ENCODE measurements at regions not wholly inside any gene's neighbourhood (a gene's known extent, or its start where the extent isn't known, plus 50 kb on each side); places are given as distances from the start of the nearest gene placed in this dataset.

DNA sequence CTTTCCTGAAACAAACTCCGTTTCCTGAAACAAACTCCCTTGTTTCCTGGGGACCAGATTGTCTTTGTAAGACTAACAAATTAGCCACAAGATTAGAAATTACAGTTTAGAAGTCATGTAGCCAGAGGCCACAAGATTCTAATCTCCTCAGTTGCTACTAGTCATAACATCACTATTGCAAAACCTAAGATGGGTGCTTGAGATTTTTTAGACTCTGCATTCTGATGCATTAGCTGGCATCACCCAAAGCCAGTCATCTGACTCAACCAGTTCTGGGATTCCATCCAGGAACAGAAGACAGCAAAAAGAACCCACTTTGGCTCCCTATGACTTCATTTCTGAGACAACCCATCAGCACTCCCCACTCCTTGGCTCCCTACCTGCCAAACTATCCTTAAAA, 367.9 kb upstream of the MBL2 start:
- peak; percentile 1 for DNase-seq

DNA sequence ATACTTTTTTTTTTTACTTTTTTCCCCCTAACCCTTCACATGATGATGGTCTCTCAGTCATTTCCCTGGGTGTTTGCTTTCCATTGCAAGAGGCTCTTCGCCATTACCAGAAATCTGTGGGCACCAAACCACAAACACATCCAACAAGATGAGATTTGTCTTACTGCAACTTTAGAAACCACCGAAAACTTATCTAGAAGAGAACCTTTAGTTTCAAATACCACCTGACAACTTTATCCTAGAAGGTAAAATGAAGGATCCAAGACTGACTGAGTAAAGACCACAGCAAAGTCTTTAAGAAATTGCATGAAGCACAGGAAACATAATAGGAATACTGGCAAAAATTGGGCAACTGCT, 363.3 kb upstream of the MBL2 start:
- DNase-seq: no peak

DNA sequence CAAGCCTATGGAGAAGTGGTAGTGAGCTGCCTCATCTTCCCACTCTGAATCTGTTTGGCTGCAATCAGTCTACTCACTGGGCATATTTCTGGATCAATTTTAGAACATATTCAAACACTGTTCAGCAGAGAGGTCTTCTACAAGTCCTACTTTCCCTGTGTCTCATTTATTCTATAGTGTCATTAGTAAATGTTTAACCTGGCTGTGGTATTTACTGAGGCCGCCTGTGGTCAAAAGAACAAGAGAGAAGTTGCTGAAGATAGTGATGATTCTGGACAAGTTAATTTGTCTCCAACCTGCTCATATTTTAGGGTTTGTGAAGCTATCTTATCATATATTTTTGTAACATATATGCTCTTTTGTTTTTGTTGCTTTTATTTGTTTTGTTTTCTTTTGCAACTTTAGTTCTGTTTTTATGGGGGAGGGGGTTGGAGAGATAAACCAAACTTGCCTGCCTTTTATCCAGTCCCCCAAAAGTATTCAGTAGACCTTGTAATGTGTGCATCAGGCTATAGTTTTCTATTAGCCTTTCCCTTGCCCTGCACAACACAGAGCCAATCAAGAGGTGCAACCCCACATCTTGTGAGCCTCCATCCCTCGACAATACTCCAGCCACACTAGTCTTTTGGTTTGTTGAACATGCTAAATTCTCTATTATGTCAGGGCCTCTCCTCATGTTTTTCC, 362.8 kb upstream of the MBL2 start:
- DNase-seq: no peak

GRCh38 chr10:53134050-53134449, 361.5 kb upstream of the MBL2 start:
- DNase-seq: no peak

- no peak for DNase-seq
These were observed 357.8 kb upstream of the MBL2 start for GRCh38 chr10:53130337-53130736.

DNA sequence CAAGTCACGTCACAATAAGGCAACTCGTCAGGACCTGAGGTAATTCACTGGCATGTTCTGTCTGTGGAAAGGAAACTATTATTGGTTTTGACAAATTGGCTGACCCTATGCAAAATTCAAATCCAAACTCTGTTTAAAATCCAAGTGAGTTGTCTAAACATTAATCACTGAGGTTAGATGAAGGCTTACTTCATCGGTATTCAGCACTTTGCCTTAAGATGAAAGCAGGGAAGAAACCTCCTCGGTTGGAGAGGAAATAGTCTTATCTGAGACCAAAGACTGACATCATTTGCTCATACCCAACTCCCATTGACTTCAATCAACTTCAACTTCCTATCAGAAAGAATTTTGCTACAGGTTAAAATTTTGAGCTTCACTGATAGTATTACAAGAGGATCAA, 355.1 kb upstream of the MBL2 start:
- DNase-seq: no peak

DNA sequence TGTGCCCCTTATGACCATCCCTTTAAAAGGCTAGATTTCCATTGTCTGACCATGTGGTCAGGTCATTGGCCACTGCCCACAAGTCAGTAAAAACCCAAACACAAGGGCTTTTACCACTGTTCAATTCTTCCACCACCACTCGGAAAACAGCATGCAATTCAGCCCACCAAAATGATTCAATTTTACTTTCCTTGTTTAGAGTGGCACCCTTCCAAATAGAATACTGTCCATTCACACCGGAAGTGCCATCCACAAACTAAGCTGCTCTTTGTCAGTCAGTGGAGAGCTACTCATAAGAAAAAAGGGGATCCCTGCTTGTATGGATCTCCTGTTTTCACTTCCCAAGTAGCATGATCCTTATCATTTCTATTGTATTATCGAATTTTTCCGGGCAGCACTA, 350.7 kb upstream of the MBL2 start:
- DNase-seq: no peak

DNA sequence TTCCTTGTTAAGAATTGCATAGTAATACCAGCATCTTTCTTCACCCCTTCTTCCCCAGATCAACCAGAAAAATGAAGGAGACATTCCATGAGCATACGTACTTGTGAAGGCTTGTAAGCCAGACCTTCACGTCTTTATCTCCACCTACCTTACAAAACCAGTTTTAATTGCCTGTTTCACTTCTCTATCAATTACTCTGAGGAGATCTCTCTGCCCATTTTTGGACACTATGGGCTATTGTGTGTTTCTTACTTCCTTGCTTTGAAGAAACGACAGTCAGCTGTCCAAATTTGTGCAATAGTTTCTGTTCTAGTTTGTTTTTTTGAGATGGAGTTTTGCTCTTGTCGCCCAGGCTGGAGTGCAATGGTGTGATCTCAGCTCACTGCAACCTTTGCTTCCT, 349.7 kb upstream of the MBL2 start:
- DNase-seq: no peak

DNA sequence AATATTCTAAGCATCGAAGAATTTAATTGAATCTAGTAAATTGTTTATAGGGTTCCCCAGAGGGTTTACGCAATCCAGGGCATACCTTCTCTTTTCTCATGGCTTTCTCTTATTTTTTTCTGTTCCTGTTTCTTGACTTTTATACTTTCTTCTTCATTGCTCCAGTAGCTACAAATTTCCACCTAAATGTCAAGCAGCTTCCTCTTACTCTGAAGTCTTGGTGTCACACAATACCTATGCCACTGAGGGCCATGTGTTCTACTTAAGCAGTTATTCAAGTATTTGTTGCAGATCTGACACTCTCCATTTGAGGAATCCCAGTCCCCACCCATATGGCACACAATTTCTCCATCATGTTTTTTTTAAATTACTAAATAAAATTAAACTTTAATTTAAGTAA, 343.1 kb upstream of the MBL2 start:
- DNase-seq: no peak

DNA sequence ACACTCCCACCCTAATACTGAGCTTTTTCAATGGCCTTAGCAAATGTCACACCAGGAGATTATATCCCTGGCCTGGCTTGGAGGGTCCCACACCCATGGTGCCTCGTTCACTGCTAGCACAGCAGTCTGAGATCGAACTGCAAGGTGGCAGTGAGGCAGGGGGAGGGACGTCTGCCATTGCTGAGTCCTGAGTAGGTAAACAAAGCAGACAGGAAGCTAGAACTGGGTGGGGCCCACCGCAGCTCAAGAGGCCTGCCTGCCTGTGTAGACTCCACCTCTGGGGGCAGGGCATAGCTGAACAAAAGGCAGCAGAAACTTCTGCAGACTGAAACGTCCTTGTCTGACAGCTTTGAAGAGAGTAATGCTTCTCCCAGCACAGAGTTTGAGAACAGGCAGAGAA, 338.9 kb upstream of the MBL2 start:
- no peak for DNase-seq

DNA sequence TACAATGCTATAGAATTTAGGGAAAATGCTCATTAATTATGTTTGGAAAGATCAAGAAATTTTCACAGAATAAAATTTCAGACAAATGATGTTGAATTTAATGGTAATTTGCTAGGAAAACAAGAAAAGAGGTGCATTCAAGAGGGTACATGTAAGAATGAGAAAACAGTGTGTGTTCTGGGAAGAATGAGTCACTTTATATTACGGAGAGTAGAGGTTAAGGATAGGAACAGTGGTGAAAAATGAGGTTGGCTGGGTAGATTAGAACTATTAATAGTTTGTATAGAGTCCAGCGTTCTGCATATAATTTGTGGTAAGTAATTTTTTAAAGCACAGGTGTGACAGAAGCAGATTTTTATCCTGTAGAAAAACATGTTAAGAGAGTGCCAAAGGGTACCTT, 336.7 kb upstream of the MBL2 start:
- DNase-seq: no peak

- no peak for DNase-seq
These were observed 335.8 kb upstream of the MBL2 start for GRCh38 chr10:53108317-53108934.

DNA sequence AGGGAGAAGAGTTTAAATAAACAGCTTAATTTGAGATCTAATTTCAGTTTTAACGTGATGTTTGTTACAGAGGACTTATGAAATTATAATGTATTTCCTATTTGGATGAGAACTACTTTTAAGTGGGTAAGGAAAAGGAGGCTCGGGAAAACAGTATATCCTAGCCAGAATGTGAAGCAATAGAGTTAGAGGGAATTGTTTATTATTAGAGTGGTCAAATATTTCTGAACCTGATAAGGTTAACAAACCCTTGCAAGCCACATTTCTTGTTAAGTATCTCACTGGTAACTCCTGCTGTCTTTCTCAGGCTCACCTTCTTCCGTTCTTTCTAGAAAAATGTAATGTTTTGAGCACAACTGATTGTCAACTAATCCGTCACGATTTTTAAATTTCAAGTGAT, 335.1 kb upstream of the MBL2 start:
- DNase-seq: no peak

DNA sequence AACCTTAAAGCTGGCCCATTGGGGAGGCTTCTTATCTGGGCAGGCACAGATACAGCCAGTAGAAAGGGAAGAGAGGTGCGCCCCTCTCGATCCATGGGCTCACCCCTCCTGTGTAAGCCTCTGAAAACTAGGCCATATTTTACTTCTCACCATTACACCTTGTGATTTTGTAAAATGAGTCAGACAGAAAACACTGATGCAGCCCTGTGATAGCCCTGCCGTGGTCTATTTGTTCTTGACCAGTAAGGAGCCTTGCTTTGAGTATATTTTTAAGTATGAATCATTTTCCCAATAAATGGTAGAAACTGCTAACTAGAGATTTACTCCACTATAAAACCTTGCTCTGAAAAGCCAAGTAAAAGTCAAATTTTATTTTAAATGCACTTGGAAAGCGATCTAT, 329.8 kb upstream of the MBL2 start:
- no peak for DNase-seq

GRCh38 chr10:53093878-53094277, 321.3 kb upstream of the MBL2 start:
- no peak for DNase-seq

DNA sequence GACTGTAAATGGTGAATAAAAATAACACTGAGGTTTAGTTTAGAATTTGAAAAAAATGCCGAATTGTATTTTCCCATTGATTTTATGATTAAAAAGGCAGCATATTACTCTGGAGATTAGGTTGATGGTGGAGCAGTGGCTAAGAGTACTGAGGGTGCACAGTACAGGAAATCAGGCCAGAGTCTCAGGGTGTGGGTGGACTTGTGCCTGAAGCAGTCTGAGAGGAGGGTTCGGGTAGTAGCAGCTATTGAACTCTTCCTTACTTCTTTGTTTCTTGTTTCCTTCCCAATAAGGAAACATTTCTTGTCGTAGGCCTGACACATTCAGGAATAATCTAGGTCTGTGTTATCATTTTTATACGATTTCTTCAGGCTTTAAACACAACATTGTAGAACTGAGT, 319.0 kb upstream of the MBL2 start:
- DNase-seq: no peak

- DNase-seq: no peak
These were observed 316.4 kb upstream of the MBL2 start for GRCh38 chr10:53088961-53089360.

DNA sequence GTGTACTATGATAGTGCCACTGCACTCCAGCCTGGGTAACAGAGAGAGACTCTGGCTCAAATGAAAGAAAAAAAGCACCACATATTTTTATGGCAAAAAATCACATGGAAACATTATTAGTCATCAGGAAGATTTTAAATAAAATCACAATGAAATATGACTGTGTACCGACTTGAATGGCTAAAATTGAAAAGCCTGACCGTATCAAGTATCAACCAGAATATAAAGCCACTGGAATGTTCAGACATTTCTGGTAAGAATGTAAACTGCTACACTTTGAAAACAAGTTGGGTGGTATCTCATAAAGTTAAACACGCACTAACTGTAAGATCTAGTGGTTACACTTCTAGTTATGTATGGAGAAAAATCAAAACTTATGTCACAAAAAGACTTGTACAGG, 306.7 kb upstream of the MBL2 start:
- DNase-seq: peak; percentile 2

DNA sequence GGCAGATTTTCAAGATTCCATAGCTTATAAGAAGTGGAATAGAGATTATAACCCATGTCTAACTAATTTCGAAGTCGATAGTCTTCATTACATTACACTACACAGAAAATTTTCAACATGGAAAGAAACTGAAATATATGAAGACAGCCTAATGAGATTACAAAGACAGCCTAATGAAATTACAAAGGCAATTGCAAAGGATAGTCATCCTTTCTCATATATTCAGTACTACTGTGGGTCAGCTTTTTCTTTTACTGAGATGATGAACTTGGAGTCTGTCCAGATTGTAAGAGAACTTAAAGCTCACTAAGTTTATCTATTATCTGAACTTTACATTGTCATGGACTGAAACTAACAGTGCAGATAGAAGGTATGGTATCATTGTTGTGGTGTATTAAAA, 304.4 kb upstream of the MBL2 start:
- no peak for DNase-seq

DNA sequence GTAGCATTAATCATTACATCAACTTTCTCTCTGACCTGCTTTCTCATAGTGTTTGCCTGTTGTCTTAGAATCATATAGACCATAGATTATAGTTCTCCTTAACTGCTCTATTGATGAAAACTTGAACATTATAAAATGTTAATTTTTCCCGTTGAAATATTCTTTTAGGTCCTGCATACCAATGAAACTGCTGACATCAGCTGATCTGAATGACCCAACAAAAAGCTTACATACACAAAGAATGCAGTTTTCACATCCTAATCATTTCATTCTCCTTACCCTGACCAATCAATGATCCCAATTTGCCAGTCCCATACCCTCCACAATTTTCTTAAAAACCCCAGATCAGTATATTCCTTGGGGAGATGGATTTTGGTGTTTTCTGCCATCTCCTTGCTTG, 302.9 kb upstream of the MBL2 start:
- no peak for DNase-seq

GRCh38 chr10:53072144-53072543, 299.6 kb upstream of the MBL2 start:
- DNase-seq: no peak

DNA sequence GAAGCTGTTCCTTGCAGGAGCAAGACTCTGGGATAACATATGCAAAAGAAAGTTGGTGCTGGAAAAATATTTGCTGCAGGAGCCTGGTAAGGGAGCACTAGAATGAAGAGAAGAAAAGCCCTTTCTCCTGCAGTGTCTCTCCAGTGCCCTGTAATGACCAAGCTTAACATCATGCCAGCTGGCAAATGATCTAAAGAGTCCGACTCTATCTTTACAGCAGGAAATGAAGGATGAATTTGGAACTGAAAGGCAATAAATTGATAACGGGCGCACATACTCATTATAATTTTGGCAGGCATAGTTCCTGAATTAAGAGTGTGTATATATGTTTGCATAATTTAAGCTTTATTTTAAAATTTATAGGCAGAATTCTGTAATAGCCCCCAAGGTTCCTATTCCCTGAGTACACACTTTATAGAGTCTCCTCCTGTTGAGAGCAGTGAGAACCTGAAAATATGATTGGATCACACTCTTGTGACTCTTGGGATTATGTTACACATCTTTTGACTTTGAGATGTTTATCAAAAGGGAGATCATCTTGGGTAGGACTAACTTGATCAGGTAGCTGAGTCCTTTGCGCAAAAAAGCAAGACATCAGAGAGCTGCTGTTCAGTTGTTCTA, 299.0 kb upstream of the MBL2 start:
- no peak for DNase-seq

- no peak for DNase-seq
These were observed 296.4 kb upstream of the MBL2 start for GRCh38 chr10:53069013-53069412.

GRCh38 chr10:53064614-53065013, 292.0 kb upstream of the MBL2 start:
- no peak for DNase-seq

DNA sequence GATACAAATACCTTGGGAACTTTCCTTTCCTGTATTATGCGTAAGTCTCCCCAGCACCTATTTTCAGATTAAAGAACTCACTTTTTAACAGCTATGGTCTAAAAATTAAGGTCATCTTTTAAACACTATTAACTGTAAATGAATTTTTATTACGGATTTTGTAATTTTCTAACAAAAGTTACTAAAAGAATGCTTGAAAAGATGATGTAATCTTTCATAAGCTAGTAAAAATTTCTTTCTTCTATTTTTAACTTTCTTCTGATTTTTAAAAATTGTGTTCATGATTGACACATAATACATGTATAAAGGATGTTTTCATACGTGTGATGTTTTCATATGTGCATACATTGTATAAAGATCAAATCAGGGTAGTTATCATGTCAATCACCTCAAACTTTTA, 291.2 kb upstream of the MBL2 start:
- DNase-seq: no peak

Measured in fibroblast of skin of right quadriceps (primary cell).